Heart left ventricle (tissue), 16 donors: ENCODE measurements at regions not wholly inside any gene's neighbourhood (a gene's known extent, or its start where the extent isn't known, plus 50 kb on each side); places are given as distances from the start of the nearest gene placed in this dataset.

Experiments
- ATAC-seq, 4 donors: fragments of 200-7000 bp; cut with Tn5 transposase; one replicate each; pipeline ENCODE4 v1.9.1; 2020 to 2022; ENCODE audit warnings: moderate library complexity in 4 of 4, mild to moderate bottlenecking in 3 of 4, moderate number of reproducible peaks in 1 of 4
- DNase-seq, 5 donors: peaks; one replicate each; pipeline ENCODE4 v3.0.0-alpha.2; 2020
- H3K27ac ChIP-seq, 12 donors: fragments of 200-600 bp; sonication (generic) in 4 of 12; one replicate each; pipeline versions ENCODE4 v1.5.0 to v1.8.0; 2016 to 2022; ENCODE audit warnings: mild to moderate bottlenecking in 2 of 12
- H3K27me3 ChIP-seq, 9 donors: fragments of 200-600 bp; sonication (generic) in 2 of 9; one replicate each; pipeline versions ENCODE4 v1.5.1 to v1.8.0; 2016 to 2022; ENCODE audit warnings: mild to moderate bottlenecking in 3 of 9
- H3K36me3 ChIP-seq, 9 donors: fragments of 200-600 bp; sonication (generic) in 2 of 9; one replicate each; pipeline versions ENCODE4 v1.5.0 to v1.8.0; 2018 to 2022; ENCODE audit warnings: mild to moderate bottlenecking in 2 of 9
- H3K4me1 ChIP-seq, 12 donors: fragments of 200-600 bp; sonication (generic) in 4 of 12; one replicate each; pipeline versions ENCODE4 v1.5.0 to v1.8.0; 2016 to 2022; ENCODE audit warnings: mild to moderate bottlenecking in 3 of 12
- H3K4me3 ChIP-seq, 12 donors: fragments of 200-600 bp; sonication (generic) in 4 of 12; one replicate each; pipeline versions ENCODE4 v1.5.0 to v1.8.0; 2017 to 2022; ENCODE audit warnings: mild to moderate bottlenecking in 9 of 12, moderate library complexity in 4 of 12
- H3K9me3 ChIP-seq, 12 donors: fragments of 200-600 bp; sonication (generic) in 4 of 12; one replicate each; pipeline versions ENCODE4 v1.5.0 to v1.8.0; 2016 to 2022; ENCODE audit warnings: mild to moderate bottlenecking in 1 of 12
- POLR2A ChIP-seq, 2 donors: fragments of 450-650 bp; IDR thresholded peaks; one replicate each; pipeline ENCODE4 v1.6.1; 2017; ENCODE audit warnings: antibody characterized with exemption in 2 of 2, mild to moderate bottlenecking in 2 of 2, moderate library complexity in 2 of 2
- WGBS, 4 donors: extraction: QIAGEN DNeasy Blood & Tissue Kit in 2 of 4; methylation state at CpG; one replicate each; pipeline versions ENCODE4 v1.1.5 to v1.1.7; 2013 to 2018; 5-methylcytosine and 5-hydroxymethylcytosine counted together
- intact Hi-C, 10 donors: fragments of 100-400 bp; cut with DNase I; formaldehyde crosslinking; loops; one replicate each; pipeline versions ENCODE4 v1.11.1 to v1.14.2; 2022
- TF ChIP-seq, protein P1 (sequence below), 12 donors: fragments of 200-600 bp; sonication (generic) in 4 of 12; IDR thresholded peaks; one replicate each; pipeline versions ENCODE4 v1.5.0 to v1.8.0; 2018 to 2022; ENCODE audit warnings: antibody characterized with exemption in 12 of 12, mild to moderate bottlenecking in 5 of 12
- donor health status: ischemic (EF 13 %, LVEDD 7.1; RV severe dilation, severe dysfunction).
- donor health status: healthy with polysubstance abuse.
- donor health status: DM: no; HTN: yes; CAD: no.
- donor health status: DM: no; HTN: no; CAD: no.
- donor health status: ischemic (EF 25% LVEDD 6.9; RV normal size, moderate dysfunction).
- donor health status: ischemic (EF 25% LVEDD 5.7; RV mildly dilated, moderate dysfunction).
- donor health status: healthy.
- donor health status: DM: yes; HTN: yes; CAD: no.
- donor health status: ischemic (EF 35%, LVEDD 5.7; RV mildly dilated, moderate dysfunction).
- donor health status: nonischemic (EF 11% LVEDD 7.7; RV severe dilation, severe dysfunction).
- donor health status: DM: yes; HTN: yes; CAD: no.
- donor health status: PGD.
- donor health status: ischemic (EF 29% LVEDD 5.4; RV normal size, mild dysfunction).
- donor health status: nonischemic (EF 23%, LVEDD 6.1; RV moderate dilation, normal function).

DNA sequence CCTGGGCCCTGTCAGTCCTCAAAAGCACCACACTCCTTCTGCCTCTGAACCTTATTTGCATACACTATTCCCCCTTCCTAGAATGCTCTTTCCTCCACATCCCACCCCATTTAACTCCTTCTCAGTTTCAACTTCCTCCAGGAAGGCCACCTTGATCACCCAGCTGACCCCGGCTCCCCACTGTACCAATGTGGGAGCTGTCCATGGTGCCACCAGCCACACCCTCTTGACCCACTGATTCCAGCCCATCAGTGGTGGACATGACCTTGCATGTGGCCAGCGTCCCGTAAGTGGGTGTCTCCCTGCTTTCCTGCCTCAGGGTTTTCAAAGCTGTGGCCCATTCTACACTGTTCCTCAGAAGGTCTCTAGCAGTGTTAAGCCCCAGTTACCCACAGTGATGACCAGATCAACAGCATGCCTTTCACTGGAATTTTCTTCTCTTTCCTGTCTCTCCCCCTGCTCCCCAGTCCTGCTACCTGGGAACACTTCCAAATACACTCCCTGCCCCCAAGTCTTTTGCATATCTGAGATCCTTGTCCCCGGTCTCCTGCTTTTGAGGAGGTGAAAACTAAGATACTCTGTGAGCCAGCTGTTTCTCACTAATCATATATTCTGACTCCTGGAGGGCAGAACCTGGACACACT is 346.6 kb downstream of the MN1 start:
- WGBS, 4 donors = 49 to 60% (median 58%) methylated on average over 4 of the region's 4 CpGs
- intact Hi-C loops = no loop called here
- no peak for ATAC-seq
- no peak overlapping the region for H3K4me3 ChIP-seq
- H3K9me3 ChIP-seq = peaks cover 0 to 11% (median 0%) of the 10 kb centered on the region in 12 donors
- no peak for DNase-seq
- no peaks in the 10 kb centered on the region for H3K4me1 ChIP-seq
- peaks cover 0 to 34% (median 0%) of the 10 kb centered on the region in 9 donors for H3K27me3 ChIP-seq
- no peaks in the 10 kb centered on the region for H3K36me3 ChIP-seq
- TF ChIP-seq, protein P1, sequence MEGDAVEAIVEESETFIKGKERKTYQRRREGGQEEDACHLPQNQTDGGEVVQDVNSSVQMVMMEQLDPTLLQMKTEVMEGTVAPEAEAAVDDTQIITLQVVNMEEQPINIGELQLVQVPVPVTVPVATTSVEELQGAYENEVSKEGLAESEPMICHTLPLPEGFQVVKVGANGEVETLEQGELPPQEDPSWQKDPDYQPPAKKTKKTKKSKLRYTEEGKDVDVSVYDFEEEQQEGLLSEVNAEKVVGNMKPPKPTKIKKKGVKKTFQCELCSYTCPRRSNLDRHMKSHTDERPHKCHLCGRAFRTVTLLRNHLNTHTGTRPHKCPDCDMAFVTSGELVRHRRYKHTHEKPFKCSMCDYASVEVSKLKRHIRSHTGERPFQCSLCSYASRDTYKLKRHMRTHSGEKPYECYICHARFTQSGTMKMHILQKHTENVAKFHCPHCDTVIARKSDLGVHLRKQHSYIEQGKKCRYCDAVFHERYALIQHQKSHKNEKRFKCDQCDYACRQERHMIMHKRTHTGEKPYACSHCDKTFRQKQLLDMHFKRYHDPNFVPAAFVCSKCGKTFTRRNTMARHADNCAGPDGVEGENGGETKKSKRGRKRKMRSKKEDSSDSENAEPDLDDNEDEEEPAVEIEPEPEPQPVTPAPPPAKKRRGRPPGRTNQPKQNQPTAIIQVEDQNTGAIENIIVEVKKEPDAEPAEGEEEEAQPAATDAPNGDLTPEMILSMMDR (IDR thresholded peaks at IDR 0.05) = no peak
- no peak for TF ChIP-seq POLR2A (IDR thresholded peaks at IDR 0.05)
- H3K27ac ChIP-seq = no peak overlapping the region

DNA sequence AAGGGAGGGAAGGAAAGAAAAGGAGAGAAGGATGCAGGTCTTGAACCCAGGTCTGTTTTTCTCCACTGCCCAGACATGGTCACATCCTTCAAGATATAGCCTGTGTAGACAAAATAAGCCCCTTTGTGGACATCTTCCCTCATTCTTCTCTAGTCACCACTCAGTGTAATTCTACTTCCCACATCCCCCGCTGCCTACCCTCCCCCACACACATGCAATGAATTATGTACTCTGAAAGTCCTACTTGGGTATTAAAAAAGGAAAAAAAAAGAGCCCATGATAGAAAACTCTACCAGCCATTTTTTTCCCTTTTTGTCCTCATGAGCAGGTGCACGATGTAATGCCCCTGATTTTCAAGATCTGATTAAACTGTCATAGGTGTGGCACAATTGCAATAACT is 346.0 kb downstream of the MN1 start:
- no peak overlapping the region for H3K27ac ChIP-seq
- WGBS, 4 donors = 76 to 91% (median 84%) methylated on average over 2 of the region's 2 CpGs
- peaks cover 0 to 5% (median 0%) of the 10 kb centered on the region in 12 donors for H3K9me3 ChIP-seq
- H3K4me3 ChIP-seq = no peak overlapping the region
- intact Hi-C loops = no loop called here
- no peak for TF ChIP-seq POLR2A (IDR thresholded peaks at IDR 0.05)
- TF ChIP-seq, protein P1 (IDR thresholded peaks at IDR 0.05) = no peak
- H3K27me3 ChIP-seq = peaks cover 0 to 34% (median 0%) of the 10 kb centered on the region in 9 donors
- no peaks in the 10 kb centered on the region for H3K4me1 ChIP-seq
- ATAC-seq (no peak), DNase-seq (no peak)
- H3K36me3 ChIP-seq = no peaks in the 10 kb centered on the region

GRCh38 chr22:27456696-27457503 is 344.7 kb downstream of the MN1 start:
- no peaks in the 10 kb centered on the region for H3K4me1 ChIP-seq
- peaks cover 0 to 3% (median 0%) of the 10 kb centered on the region in 12 donors for H3K9me3 ChIP-seq
- TF ChIP-seq, protein P1 (IDR thresholded peaks at IDR 0.05) = no peak
- TF ChIP-seq POLR2A (IDR thresholded peaks at IDR 0.05) = no peak
- no peaks in the 10 kb centered on the region for H3K36me3 ChIP-seq
- ATAC-seq = no peak
- H3K27ac ChIP-seq = no peak overlapping the region
- no peak for DNase-seq
- H3K4me3 ChIP-seq = no peak overlapping the region
- WGBS, 4 donors = 63 to 73% (median 67%) methylated on average over 10 of the region's 10 CpGs
- H3K27me3 ChIP-seq = peaks cover 0 to 40% (median 0%) of the 10 kb centered on the region in 9 donors
- intact Hi-C loops = no loop called here

DNA sequence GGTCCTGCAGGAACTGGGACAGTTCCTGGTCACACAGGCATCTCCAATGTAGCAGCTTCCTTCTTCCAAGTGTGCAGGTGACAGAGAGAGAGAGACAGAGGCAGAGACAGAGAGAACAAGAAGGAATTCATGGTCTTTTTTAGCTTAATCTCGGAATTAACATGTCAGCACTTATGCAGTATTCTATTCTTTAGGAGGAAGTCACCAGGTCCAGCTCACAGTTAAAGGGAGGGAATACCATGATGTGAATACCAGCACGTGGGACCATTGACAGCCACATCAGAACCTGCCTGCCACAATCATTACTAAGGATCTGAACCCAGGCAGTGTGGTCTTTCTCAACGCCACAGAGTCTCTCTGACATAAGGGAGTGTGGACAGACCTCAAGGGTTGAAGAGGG is 341.6 kb downstream of the MN1 start:
- DNase-seq (no peak), ATAC-seq (no peak)
- Histone ChIP-seq H3K27me3 (peaks cover 0 to 44% (median 0%) of the 10 kb centered on the region in 9 donors), H3K27ac (peak overlapping the region in 2 of 12 donors; percentile 4 to 19), H3K4me1 (no peaks in the 10 kb centered on the region), H3K4me3 (no peak overlapping the region), H3K9me3 (peaks cover 0 to 6% (median 0%) of the 10 kb centered on the region in 12 donors), H3K36me3 (no peaks in the 10 kb centered on the region)
- 13 to 27% (median 21%) methylated on average over 3 of the region's 3 CpGs for WGBS, 4 donors
- TF ChIP-seq, protein P1 (IDR thresholded peaks at IDR 0.05) = no peak
- no peak for TF ChIP-seq POLR2A (IDR thresholded peaks at IDR 0.05)
- intact Hi-C loops = no loop called here
